ENCODE measurements at regions not wholly inside any gene's neighbourhood (a gene's known extent, or its start where the extent isn't known, plus 50 kb on each side); places are given as distances from the start of the nearest gene placed in this dataset.

DNA sequence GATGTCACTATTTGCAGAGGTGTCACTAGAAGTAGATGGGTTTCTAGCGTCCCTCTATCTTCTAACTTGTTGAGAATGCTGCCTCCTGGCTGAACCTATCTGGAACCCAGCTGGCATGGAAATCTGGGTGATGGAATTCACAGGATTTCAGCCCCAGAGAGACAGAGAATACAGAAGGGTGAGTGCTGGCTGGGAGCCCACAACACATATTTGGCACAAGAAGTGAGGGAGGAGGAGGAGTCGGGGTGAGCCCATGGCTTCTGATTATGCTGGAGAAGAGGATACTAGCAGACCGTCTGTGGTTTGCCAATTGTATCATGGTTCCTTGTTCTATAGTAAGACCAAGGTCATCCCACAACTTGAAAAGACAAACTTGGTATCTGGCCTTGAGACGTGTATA is 557.8 kb upstream of the SALL1 start:
- DNase-seq, result no peak

DNA sequence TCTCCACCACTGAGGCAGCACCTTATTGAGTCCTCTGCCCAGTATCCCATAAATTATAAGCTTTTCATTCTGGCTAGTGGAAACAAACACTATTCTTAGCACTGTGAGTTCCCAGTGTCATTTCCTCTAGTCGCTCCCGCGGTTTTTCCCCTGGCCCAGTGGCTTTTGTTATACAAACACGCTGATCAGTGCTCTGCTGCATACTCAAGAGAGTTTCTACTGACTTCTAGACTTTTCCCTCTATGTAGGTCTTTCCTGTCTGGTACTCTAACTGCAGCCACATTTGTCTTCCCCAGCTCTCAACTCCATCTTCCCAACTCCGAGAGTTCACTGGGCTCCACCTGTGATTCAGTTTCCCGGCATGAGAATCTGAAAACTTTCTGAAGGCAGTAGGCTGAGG is 556.6 kb upstream of the SALL1 start:
- no peak for DNase-seq

DNA sequence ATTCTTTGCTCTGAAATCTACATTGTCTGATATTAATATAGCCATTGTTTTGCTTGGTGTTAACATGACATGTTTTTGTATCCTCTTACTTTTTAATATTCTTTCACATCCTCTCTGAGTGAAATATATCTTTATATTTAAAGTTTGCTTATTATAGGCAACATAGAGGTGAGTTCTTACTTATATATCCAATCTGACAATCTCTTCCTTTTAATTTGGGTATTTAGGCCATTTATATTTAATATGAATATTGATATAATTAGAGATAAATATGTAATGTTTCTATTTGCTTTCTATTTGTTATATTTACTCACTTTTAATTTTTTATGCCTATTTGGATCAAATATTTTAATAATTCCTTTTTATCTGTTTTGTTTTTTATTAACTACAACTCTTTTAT is 554.1 kb upstream of the SALL1 start:
- no peak for DNase-seq

DNA sequence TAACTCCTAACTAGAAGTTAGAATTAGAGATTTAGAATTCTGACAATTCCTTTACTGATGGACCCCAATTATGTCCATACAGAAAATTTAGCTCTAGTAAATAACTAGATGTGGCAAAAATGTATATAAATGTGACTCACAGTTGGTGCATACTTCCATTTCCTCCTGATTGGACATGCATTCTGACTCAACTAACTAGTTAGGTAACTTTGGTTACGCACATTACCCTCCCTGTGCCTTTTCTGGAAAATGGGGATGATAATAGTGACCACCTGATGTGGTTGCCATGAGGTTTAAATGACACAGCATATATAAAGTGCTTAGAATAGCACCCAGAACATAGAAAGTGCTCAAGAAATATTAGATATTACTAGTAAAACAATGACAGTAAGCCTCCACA is 550.0 kb upstream of the SALL1 start:
- no peak for DNase-seq

DNA sequence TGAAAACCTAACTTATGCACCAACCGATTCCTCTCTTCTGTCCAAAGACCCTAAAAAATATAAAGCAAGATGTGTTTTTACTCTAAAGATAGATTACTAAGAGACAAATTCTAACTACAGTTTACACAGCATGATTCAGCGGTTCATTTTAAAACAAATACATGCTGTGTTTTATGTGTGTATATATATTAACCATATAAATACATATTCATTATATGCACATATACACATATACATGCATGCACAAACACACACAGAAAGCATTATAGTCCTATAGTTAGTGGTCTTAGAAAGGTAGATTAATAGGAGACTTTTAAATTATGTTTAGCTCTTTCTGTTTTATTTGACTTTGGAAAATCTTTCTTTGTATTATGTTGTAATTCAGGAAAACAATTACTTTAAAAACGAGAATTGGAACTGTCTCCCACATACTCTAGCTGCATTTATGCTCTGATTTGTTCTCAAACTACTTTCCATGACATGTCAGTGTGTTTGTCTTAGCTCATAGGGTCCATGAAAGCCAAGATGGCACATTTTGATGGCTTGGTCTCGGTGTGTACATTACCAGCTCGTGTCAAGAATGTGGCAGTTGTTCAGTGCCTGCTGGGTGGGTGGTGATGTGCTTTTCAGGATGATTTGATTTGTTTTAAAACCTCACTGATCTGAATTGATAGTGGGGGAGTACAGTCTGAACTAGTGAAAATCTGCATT is 548.8 kb upstream of the SALL1 start:
- no peak for DNase-seq

DNA sequence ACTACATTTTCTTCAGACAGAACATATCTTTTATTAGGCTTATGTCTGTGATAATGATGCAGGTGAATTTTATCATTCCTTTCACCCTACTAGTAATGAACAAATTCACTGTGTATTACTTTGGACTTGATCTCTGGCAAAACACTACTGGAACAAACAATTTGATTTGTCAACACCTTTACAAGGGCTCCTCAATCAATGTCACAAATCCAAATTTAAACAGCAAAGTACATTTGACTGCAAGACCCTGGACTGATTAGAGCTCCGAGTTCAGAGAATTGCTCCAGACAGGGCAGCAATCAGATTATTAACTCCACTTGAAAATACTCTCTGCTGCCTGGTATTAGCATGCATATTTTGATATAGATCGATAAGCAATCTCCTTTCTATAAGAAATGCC is 547.6 kb upstream of the SALL1 start:
- DNase-seq, result no peak

DNA sequence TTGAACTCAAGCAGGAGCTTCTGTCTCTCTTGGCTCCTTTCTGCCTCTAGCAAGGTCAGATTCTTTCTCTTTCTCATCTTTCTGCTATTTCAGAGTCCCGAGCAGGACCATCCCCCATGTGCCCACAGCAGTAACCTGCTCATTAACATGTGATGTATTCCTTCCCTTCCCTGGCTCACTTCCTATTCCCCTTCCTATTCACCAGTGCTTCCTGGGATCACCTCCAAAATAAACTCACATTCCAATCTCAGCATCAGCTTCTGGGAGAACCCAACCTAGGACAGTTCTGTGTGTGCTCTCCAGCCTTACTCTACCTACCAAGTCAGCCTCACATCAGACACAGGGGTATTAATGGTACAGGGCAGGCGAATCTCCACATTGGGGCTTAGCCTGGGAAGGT is 546.4 kb upstream of the SALL1 start:
- DNase-seq, result no peak

DNA sequence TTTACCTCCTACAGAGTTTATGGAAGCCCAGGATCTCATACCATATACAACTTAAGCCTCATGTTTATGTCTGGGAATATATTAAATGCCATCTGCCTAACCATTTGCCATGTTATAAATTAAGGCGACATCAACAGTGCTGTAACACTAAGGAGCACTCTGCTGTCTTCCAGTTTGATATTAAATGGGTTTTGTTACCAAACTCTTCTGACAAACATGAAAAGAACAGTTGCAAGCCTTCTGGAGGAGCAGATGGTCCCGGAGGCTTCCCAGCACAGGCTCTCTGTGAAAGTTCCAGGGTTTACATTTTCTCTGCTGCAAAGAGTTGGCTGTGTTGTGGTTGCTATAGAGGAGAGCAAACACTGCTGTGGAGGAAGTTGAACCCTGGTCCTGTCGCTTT is 545.3 kb upstream of the SALL1 start:
- DNase-seq, result no peak

DNA sequence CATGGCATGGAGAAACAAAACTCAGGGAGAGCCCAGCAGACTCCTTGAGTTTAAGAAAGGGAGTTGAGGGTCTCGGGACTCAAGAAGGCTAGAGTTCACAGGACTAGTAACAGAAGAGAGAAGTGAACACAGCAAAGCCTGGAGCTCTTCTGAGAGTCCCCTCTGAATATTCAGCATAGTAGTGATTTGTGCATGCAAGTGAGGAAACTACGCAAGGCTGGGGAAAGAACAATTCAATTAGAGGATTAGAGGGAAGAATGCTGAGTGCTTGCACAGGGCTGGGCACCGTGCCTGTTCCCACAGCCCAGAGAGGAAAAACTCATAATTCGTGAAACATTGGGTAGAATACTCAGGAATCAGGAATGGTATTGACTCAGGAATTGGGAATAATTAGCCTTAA is 540.0 kb upstream of the SALL1 start:
- no peak for DNase-seq

DNA sequence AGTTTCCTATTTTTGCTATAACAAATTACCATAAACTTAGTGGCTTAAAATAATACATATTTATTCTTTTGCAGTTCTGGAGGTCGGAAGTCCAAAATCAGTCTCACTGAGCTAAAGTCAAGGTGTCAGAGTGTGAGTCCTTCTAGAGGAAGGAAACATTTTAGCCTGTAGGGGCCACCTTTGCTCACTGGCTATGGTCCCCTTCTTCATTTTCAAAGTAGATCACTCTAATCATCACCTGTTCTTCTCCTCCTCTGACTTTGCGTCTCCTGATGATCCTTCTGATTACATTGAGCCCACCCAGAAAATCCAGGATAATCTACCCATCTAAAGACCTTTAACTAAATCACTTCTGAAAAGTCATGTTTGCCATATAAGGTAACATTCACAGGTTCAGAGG is 534.4 kb upstream of the SALL1 start:
- no peak for DNase-seq

DNA sequence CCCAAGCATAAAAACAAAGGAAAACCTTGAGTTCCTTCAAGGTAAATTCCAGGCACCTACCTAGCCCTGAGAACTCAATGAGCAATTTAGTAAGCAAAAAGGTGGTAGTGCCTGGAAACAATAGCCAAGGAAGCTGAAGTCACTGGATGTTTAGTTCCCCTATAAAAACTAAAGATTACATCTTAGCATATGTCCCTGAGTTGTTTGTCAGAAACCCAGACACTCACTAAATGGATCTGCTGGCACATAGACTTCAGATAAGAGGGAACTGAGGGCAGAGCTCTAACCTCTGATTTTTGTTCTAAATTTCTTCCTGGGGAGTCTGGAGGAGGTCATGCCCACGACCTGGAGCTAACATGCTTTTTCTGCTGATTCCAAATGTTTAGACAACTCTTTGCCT is 532.8 kb upstream of the SALL1 start:
- DNase-seq, result no peak

DNA sequence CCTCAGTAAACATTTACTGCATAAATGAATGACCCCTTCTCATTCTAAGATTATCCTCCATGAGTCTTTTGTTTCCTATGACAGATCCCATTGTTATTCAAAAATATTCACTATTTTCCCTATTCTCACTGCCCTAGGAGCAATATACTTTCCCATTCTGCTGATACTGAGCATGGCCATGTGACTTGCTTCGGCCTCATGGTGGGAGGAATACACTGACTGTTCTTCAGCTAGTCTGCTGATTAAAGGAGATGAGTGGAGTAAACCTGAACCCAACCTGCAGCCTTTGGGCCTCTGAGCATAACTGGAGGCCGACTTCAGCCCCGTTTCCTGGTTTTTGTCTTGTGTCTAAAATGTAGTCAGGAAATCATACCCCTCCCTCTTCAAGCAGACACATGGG is 531.8 kb upstream of the SALL1 start:
- DNase-seq, result no peak

DNA sequence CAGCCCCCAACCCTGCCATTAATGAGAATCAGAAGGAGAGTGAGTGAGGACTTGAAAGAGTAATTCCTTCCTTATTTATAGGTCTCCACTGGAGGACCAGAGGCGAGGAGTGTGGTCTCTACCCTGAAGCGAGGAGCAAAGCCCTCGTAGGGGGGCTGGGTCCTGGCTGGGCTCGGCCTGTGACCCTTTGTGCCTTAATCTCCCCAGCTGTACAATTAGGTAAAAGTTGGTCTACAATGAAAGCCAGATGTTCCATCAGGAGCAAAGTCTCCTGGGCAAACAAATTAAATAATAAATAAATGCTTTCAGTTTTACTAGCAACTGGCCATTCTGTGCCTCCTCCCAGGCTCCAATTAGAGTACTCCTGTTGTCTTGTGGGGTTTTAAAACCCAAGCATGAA is 523.5 kb upstream of the SALL1 start:
- DNase-seq, result no peak

DNA sequence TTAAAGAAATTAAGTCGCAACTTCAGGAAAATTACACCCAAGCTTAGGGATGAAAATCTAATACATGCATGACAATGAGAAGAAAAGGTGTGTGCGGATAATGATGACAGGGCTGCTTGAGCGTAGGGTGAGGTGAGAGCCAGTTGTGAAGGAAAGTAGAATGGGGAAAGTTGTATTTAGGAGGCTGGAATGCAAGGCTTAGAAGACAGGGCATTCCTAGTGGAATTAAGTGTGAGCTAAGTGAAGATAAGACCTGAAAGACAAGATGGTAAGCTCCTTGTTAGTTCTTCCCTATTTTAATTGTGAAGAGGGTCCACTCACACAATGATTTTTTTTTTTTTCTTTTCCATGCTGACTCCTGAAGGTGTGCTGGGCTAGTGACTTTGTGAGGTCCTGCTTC is 519.5 kb upstream of the SALL1 start:
- DNase-seq, result no peak

DNA sequence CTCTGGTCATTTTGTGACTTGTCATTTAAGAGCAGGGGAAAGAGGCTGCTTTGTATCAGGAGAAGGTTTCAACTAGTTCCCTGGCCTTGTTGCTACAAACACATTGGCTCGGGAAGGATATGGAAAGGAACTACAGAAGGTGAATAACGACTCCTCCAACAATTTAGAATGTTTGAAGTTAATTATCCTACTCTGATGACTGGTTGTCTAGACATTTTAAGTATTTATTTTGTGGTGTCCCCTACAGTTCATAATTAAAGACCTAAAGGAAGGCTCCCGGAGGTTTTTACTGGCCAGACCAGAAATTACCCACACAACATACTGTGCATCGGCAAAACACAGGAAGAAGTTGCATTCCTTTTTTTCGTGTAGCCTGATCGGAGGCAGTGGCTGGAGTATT is 515.8 kb upstream of the SALL1 start:
- DNase-seq, result no peak

DNA sequence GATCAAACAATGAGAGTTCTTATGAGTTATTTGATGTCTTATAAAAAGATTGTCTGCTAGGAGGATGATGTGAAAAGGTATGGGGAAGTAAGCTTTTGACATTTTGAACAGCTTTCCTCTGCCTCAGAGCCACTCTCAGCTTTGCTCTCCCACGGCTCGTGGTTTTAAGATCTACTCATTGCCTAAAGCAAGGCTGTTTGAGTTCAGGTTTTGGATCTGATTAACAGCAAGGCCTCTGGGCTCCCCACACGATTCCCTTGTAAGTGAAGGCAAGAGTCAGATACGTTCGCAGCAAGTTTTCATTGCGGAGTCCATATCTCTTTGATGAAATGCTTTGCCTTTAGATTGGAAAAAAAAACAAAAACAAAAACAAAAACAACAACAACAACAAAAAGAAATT is 515.0 kb upstream of the SALL1 start:
- no peak for DNase-seq

DNA sequence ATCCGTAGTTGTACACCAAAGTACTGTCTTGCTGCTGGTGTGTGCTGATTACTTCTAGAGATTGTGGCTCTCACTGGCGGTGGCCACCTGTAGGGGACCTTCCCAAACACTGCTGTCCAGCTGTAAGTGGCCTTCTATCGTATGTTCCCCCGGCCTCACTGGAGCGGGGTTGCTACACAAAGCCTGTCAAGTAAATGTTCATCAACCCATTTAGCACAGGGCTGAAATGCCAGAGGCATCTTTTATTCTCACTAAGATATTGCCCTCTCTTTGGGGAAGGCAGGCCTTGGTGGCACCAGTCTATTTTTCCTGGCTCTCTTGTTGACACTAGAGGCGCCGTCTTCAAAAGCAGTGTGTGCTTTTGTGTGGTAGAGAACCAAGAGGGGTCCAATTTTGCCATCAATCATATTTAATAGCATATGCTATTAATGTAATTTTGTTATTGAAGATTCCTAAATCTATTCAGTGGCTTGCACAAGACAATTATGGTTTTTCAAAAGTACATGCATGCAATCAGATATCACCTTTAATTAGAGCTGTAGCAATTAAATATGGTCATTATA is 514.4 kb upstream of the SALL1 start:
- DNase-seq, result no peak

DNA sequence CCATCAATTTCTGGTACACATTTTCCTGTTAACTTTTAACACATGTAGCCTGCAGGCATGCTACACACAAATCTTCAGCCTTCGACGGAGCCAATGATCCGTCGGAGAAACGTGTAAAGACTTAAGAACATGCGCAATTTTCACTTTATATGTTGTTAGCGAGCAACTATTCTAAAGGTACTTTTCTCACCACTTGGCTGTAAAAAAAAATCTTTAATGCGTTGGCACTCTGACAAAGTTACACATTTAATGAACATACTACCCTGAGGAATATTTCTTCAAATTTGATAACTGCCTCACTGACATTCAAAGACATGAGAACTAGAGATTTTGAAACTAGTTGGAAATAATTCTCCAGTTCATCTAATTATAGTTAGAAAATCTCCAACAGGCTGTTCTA is 507.5 kb upstream of the SALL1 start:
- no peak for DNase-seq

DNA sequence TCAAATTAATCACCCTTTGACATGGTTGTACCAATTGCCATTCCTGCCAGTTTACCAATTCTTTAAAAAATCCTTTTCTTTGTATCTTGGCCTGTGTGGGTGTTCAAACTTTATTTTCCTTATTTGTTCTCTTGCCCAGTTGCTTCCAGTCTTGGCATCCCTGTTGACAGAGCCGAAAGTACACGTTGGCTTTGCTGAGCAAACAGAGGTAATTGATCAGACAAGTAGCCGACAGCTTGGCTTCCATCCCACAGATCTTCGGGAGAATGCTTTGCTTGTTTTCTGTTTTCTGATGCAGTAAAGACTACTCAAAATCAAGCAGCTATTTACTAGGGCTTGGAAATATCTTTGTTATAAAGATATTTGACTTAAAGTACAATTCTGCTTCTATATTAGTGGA is 506.8 kb upstream of the SALL1 start:
- no peak for DNase-seq

DNA sequence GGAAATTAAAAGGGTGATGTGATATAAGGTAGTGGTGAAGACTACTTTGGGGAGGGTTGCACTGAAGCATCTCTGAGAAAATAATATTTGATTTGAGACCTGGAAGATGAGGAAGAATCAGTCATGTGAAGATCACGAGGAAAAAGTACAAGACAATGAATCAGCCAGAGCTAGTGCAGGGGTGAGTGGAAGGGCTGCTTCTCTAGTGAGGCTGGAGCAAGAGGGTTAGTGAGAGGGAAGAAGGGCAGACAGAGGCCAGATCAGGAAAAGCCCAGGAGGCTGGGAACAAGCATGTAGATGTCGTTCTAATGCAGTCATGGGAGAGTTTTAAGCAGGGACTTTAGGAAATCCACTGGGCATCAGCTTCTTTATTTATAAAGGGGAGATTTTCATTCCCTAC is 504.2 kb upstream of the SALL1 start:
- no peak for DNase-seq

DNA sequence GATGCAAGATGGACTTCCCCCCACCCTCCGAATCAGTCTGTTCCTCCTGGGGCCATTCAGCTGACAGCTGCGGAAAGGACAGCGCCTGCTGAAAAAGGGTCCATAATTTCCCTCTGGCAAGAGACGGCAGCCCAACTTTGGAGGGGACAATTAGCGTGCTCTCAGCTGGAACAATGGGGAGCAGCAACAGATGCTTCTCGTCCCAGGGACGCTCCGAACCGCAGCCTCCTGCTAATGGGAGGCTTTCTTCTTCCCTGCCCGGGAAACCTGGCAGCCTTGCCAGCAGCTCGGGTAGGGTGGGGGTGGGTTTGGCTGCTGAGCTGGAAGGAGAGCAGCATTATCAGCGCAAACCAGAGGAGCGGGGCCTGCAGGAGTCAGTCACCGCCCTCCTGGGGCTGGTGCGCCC is 500.0 kb upstream of the SALL1 start:
- DNase-seq, result no peak

DNA sequence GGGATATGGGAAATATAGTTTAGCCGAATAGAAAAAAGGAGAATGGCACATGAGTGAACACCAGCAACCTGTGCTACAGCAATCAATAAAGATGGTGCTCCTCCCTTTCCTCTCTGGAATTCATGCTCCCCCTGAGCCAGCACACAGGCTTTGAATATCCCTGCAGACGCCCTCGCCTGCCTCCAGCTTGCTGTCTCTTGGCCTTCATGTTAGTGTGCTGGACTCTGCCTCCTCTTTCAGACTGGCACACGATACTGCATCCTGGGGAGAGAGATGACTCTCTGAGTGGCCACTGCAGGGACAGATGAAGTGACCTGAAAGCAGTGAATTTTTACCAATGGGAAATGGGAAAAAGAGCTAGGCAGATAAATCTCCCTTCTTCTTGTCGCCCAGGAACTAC is 498.6 kb upstream of the SALL1 start:
- no peak for DNase-seq

DNA sequence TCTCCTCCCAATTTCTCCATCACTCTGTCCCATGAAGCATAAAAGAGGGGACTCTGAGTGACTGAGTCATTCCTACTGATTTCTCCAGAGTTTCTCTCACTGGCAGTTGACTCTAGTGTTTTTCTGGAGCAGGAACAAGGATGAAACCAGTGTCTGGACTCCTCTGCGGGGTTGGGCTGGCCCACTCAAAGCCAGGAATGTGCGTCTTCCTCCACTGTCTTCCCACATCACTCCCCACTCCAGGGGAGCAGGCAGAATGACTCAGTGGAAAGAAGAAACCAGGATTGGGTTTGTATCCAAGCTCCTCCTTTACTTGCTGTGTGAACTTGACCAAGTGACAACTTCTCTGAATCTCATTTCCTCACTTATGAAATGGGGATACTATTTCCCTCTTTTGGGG is 497.5 kb upstream of the SALL1 start:
- DNase-seq, result no peak

DNA sequence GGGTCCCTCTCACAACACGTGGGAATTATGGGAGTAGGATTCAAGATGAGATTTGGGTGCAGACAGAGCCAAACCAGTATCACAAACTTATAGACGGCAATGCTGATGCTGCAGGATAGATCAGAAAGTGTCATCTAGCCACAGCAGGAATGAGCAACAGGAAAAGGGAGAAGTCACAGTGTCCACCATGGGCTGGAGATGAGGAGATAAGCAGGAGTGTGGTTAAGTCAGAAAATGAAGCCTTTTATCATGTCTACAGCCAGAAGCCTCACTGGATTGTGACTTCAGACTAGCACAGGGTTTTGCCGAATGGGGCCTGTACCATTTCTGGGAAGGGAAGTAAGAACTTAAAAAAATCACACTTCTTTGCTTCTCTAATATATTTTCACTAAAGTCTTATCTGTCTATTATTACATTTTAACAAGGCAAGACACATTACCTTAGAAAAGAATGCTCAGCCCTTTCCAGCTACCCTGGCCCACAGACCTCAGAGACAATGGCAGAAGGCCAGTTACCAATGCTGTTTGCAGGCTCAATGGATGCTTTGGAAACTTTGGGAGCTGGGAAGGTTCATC is 490.2 kb upstream of the SALL1 start:
- DNase-seq, result no peak

DNA sequence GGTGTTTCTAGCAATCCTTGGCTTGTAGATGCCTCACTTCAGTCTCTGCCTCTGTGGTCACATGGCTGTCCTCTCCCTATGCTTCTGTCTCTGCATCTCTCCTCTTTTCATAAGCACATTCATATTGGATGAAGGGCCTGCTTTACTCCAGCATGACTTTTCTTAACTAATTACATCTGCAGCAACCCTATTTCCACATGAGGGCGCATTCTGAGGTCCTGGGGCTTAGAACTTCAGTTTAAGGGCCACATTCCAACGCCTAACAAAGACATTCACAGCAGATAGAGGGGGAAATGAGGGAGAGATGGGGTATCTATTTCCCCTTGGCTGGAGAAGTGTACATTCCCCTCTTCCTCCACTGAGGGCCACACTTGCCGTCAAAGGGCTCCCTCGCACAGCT is 489.1 kb upstream of the SALL1 start:
- no peak for DNase-seq

All from stimulated activated CD4-positive, alpha-beta T cell treated with anti-CD3 and anti-CD28 coated beads, Interleukin-1b, Interleukin-23, amount 100 ng/mL, for 48 hours (primary cell).